ENCODE measurements at regions not wholly inside any gene's neighbourhood (a gene's known extent, or its start where the extent isn't known, plus 50 kb on each side); places are given as distances from the start of the nearest gene placed in this dataset.

DNA sequence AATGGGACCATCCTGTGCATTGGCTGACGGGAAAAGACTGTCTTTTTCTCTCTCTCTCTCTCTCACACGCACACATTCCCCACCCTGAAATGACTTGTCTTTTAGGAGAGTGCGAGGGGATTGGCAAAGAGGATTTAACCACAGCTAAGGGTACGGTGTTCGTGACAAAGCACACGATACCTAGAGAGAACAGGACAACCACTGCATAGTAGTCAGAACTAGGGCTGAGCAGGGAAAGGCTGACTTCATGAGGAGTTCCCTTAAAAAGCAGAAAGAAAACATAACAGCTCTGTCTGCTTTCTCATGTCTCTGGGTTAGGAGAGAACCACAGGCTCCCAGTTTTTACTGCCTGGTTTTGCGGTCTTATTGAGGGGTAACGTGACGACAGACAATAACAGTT lies 742.8 kb upstream of the SOX9 start:
- TF ChIP-seq, protein P1, sequence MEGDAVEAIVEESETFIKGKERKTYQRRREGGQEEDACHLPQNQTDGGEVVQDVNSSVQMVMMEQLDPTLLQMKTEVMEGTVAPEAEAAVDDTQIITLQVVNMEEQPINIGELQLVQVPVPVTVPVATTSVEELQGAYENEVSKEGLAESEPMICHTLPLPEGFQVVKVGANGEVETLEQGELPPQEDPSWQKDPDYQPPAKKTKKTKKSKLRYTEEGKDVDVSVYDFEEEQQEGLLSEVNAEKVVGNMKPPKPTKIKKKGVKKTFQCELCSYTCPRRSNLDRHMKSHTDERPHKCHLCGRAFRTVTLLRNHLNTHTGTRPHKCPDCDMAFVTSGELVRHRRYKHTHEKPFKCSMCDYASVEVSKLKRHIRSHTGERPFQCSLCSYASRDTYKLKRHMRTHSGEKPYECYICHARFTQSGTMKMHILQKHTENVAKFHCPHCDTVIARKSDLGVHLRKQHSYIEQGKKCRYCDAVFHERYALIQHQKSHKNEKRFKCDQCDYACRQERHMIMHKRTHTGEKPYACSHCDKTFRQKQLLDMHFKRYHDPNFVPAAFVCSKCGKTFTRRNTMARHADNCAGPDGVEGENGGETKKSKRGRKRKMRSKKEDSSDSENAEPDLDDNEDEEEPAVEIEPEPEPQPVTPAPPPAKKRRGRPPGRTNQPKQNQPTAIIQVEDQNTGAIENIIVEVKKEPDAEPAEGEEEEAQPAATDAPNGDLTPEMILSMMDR (IDR thresholded peaks at IDR 0.05): no peak
- no peak for TF ChIP-seq POLR2A (IDR thresholded peaks at IDR 0.05)
- no peak for TF ChIP-seq POLR2AphosphoS5 (IDR thresholded peaks at IDR 0.05)
